DOHH2 (cell line): ENCODE measurements at regions not wholly inside any gene's neighbourhood (a gene's known extent, or its start where the extent isn't known, plus 50 kb on each side); places are given as distances from the start of the nearest gene placed in this dataset.

Experiments used
- H3F3A ChIP-seq: fragments of 200-600 bp; sonication (generic), shearing (Covaris generic); 2 replicates; pipeline ENCODE4 v1.6.0; 2016; ENCODE audit warnings: antibody characterized with exemption, mild to moderate bottlenecking; ENCODE audit not compliant: control insufficient read depth, insufficient read depth
- H3K27ac ChIP-seq: fragments of 200-600 bp; sonication (generic); 2 replicates; pipeline ENCODE4 v1.5.1; 2014; ENCODE audit warnings: low read depth, mild to moderate bottlenecking, low read length, moderate library complexity
- H3K27me3 ChIP-seq: fragments of 200-600 bp; sonication (generic); 2 replicates; pipeline ENCODE4 v1.6.1; 2014; ENCODE audit warnings: mild to moderate bottlenecking, low read length, mixed read lengths; ENCODE audit not compliant: control insufficient read depth
- H3K36me3 ChIP-seq: fragments of 200-600 bp; sonication (generic); 2 replicates; pipeline ENCODE4 v1.6.1; 2014; ENCODE audit warnings: mild to moderate bottlenecking, low read length, moderate library complexity, mixed read lengths; ENCODE audit not compliant: control insufficient read depth
- H3K4me1 ChIP-seq: fragments of 200-600 bp; sonication (generic); 2 replicates; pipeline ENCODE4 v1.6.1; 2014; ENCODE audit warnings: mild to moderate bottlenecking, low read length, mixed read lengths; ENCODE audit not compliant: control insufficient read depth
- H3K4me2 ChIP-seq: fragments of 200-600 bp; sonication (generic); 2 replicates; pipeline ENCODE4 v1.6.0; 2014; ENCODE audit warnings: mild to moderate bottlenecking, low read length, moderate library complexity
- H3K4me3 ChIP-seq: fragments of 200-600 bp; sonication (generic); 2 replicates; pipeline ENCODE4 v1.5.1; 2014; ENCODE audit warnings: mild to moderate bottlenecking, low read length, mixed read lengths
- H3K79me2 ChIP-seq: fragments of 200-600 bp; sonication (generic); 2 replicates; pipeline ENCODE4 v1.6.1; 2014; ENCODE audit warnings: mild to moderate bottlenecking, low read length, mixed read lengths; ENCODE audit not compliant: control insufficient read depth
- H3K9me2 ChIP-seq: fragments of 200-600 bp; sonication (generic); replicated peaks from 2 replicates; pipeline ENCODE4 v1.6.1; 2014; ENCODE audit warnings: mild to moderate bottlenecking, low read length, mixed read lengths; ENCODE audit not compliant: control insufficient read depth
- H3K9me3 ChIP-seq: fragments of 200-600 bp; sonication (generic); 2 replicates; pipeline ENCODE4 v1.6.1; 2014; ENCODE audit warnings: antibody characterized with exemption, low read length, mixed read lengths; ENCODE audit not compliant: control insufficient read depth, insufficient read depth
- H4K20me1 ChIP-seq: fragments of 200-600 bp; sonication (generic); 2 replicates; pipeline ENCODE4 v1.6.0; 2014; ENCODE audit warnings: low read depth, mild to moderate bottlenecking, antibody characterized with exemption, low read length, moderate library complexity; ENCODE audit not compliant: control insufficient read depth, insufficient read depth
- CTCF ChIP-seq: fragments of 200-600 bp; sonication (generic); IDR thresholded peaks from one replicate; pipeline ENCODE4 v1.5.1; 2014; ENCODE audit warnings: antibody characterized with exemption, mild to moderate bottlenecking, low read depth, low read length; ENCODE audit not compliant: poor library complexity, severe bottlenecking
- EZH2phosphoT487 ChIP-seq: fragments of 200-600 bp; sonication (generic); IDR thresholded peaks from 2 replicates; pipeline ENCODE4 v1.6.1; 2017; ENCODE audit warnings: borderline replicate concordance, mild to moderate bottlenecking, antibody characterized with exemption, low read length, moderate library complexity, mixed read lengths

DNA sequence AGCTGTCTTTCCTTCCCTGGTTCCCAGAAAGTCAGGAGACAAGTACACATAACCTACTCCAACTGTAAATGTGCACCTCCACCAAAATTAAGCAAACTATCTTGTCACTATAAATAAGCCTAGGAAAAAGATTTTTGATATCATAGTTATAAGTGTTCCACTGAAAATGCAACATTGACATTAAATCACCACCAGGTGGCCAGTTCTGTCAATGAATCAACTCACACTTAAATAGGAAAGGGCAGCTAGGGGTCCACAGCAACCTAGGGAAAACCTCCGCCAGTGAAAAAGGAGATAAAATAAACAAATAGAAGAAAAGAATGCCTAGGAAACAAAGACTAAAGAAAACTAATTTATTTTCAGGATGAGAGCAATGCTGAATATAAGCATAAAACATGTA lies 243.0 kb upstream of the PTPRD start:
- H3K79me2 ChIP-seq, result no peaks in the 10 kb centered on the region
- no peaks in the 10 kb centered on the region for H3K4me1 ChIP-seq
- no peaks in the 10 kb centered on the region for H3F3A ChIP-seq
- no peaks in the 10 kb centered on the region for H3K9me3 ChIP-seq
- H3K36me3 ChIP-seq, result no peaks in the 10 kb centered on the region
- no peaks in the 10 kb centered on the region for H4K20me1 ChIP-seq
- no peaks in the 10 kb centered on the region for H3K9me2 ChIP-seq
- no peaks in the 10 kb centered on the region for H3K27me3 ChIP-seq
- no peak overlapping the region for H3K4me2 ChIP-seq
- no peak for TF ChIP-seq CTCF
- no peak for TF ChIP-seq EZH2phosphoT487
- H3K4me3 ChIP-seq, result no peak overlapping the region
- H3K27ac ChIP-seq, result no peak overlapping the region

DNA sequence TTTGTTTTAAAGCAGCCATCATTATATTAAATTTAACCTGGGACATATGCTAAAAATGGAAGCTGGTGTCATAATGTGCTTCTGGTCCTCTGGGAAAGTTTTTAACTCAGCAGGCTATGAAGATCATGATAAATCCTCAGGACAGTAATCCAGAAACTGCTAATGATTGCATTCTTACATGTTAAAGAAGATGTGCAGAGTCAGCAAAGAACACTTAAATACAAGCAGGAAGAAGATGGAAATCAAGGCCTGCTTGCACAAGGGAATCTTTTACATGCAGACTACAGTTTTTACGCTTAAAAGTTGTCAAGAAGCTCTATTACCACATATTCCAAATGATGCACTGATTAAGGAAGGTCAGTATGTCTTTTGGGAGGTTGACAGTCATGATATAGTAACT lies 246.0 kb upstream of the PTPRD start:
- Histone ChIP-seq H3K27ac (no peak overlapping the region), H3K36me3 (no peaks in the 10 kb centered on the region), H4K20me1 (no peaks in the 10 kb centered on the region), H3K79me2 (no peaks in the 10 kb centered on the region), H3K9me2 (no peaks in the 10 kb centered on the region), H3K4me2 (no peak overlapping the region), H3K27me3 (no peaks in the 10 kb centered on the region), H3K4me1 (no peaks in the 10 kb centered on the region), H3K9me3 (no peaks in the 10 kb centered on the region), H3K4me3 (no peak overlapping the region), H3F3A (no peaks in the 10 kb centered on the region)
- no peak for TF ChIP-seq CTCF
- no peak for TF ChIP-seq EZH2phosphoT487

DNA sequence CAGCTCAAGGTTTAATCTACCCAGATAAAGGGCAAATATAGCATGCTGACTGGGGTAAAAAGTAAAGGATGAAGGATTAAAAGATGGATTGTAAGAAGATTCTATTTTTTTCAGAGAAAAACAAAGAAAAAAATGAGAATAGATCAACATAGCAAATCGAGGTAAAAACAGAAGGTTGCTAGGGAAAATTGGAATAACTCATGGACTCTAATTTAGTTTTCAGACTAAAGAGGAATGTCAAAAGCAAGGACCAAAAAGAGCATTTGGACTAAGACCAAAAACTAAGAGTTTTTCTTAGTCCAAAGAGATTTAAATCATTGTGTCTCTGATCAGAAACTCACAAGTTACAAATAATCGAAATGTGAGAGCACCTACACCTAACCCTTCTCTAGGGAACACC lies 250.7 kb upstream of the PTPRD start:
- Histone ChIP-seq H3K27ac (no peak overlapping the region), H3K27me3 (no peaks in the 10 kb centered on the region), H3K36me3 (no peaks in the 10 kb centered on the region), H3K9me2 (no peaks in the 10 kb centered on the region), H3K4me2 (no peak overlapping the region), H3K4me3 (no peak overlapping the region), H4K20me1 (no peaks in the 10 kb centered on the region), H3K9me3 (no peaks in the 10 kb centered on the region), H3K4me1 (no peaks in the 10 kb centered on the region), H3F3A (no peaks in the 10 kb centered on the region), H3K79me2 (no peaks in the 10 kb centered on the region)
- no peak for TF ChIP-seq EZH2phosphoT487
- no peak for TF ChIP-seq CTCF

DNA sequence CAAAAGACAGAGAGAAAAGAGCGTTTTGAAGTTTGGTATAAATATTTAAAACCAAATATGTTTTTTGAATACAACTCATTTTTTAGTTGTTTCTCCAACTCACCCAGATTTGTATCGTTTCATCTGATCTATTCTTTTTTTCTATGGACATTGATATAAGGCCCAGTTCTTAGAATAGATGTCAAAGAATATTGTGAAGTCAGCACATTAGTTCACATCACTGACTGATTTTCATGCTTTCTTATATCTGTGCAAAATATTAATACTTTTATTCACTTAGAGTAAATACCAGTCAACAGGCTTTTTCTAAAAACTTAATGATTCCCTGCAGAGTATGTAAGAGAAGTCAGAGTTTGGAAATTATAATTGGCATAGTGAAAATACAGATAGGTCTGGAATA lies 254.4 kb upstream of the PTPRD start:
- no peaks in the 10 kb centered on the region for H4K20me1 ChIP-seq
- H3K4me1 ChIP-seq, result no peaks in the 10 kb centered on the region
- H3K79me2 ChIP-seq, result no peaks in the 10 kb centered on the region
- TF ChIP-seq CTCF (no peak), EZH2phosphoT487 (no peak)
- H3K27ac ChIP-seq, result no peak overlapping the region
- no peaks in the 10 kb centered on the region for H3K9me2 ChIP-seq
- no peaks in the 10 kb centered on the region for H3K36me3 ChIP-seq
- H3K4me3 ChIP-seq, result no peak overlapping the region
- no peaks in the 10 kb centered on the region for H3F3A ChIP-seq
- H3K4me2 ChIP-seq, result no peak overlapping the region
- no peaks in the 10 kb centered on the region for H3K27me3 ChIP-seq
- no peaks in the 10 kb centered on the region for H3K9me3 ChIP-seq
